ENCODE measurements at regions not wholly inside any gene's neighbourhood (a gene's known extent, or its start where the extent isn't known, plus 50 kb on each side); places are given as distances from the start of the nearest gene placed in this dataset.

DNA sequence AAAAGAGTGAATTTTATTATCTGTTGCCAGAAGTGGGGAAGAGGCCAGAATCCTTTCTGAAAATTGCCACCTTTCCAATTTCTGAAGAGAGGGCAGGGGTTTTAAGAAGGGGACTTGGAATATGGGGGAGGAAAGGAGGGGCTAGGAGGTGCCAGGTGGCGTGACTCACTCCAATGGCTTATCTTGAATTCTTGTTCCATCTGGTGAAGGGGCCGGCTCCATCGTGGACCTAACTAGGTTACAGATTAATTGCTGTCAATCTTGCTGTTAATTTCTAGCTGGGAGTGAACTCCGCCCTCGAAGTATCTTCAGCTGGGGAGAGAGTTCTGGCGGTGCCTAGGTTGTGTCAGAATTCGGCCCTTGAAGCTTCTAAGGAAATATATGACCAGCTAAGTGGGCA is 138.7 kb downstream of the YTHDC2 start:
- Mint-ChIP-seq H3K9me3 (peaks cover 4% of the 10 kb centered on the region), H3K27me3 (ENCODE audit: insufficient read depth, low read depth) (peaks cover 6% of the 10 kb centered on the region), H3K36me3 (no peaks in the 10 kb centered on the region), H3K27ac (no peak overlapping the region), H3K4me3 (no peak overlapping the region), H3K4me1 (no peaks in the 10 kb centered on the region)
- Histone ChIP-seq H3K9ac (no peak overlapping the region), H3K4me1 (no peaks in the 10 kb centered on the region), H3K79me2 (ENCODE audit: low read depth) (no peaks in the 10 kb centered on the region), H4K20me1 (ENCODE audit: low read depth) (no peaks in the 10 kb centered on the region), H3K27me3 (no peaks in the 10 kb centered on the region), H3K27ac (no peak overlapping the region), H3K4me2 (no peak overlapping the region), H3K4me3 (no peak overlapping the region), H2AFZ (replicated peaks) (no peak overlapping the region), H3F3A (ENCODE audit: low read depth) (no peaks in the 10 kb centered on the region), H3K9me3 (ENCODE audit: low read depth) (no peaks in the 10 kb centered on the region), H3K36me3 (no peaks in the 10 kb centered on the region)
- no peak for DNase-seq (ENCODE audit: low spot score)
- TF ChIP-seq, protein P1, sequence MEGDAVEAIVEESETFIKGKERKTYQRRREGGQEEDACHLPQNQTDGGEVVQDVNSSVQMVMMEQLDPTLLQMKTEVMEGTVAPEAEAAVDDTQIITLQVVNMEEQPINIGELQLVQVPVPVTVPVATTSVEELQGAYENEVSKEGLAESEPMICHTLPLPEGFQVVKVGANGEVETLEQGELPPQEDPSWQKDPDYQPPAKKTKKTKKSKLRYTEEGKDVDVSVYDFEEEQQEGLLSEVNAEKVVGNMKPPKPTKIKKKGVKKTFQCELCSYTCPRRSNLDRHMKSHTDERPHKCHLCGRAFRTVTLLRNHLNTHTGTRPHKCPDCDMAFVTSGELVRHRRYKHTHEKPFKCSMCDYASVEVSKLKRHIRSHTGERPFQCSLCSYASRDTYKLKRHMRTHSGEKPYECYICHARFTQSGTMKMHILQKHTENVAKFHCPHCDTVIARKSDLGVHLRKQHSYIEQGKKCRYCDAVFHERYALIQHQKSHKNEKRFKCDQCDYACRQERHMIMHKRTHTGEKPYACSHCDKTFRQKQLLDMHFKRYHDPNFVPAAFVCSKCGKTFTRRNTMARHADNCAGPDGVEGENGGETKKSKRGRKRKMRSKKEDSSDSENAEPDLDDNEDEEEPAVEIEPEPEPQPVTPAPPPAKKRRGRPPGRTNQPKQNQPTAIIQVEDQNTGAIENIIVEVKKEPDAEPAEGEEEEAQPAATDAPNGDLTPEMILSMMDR (IDR thresholded peaks at IDR 0.05) = no peak
- no peak for TF ChIP-seq EZH2phosphoT487 (IDR thresholded peaks at IDR 0.05)
- no peak for TF ChIP-seq EZH2 (IDR thresholded peaks at IDR 0.05)

DNA sequence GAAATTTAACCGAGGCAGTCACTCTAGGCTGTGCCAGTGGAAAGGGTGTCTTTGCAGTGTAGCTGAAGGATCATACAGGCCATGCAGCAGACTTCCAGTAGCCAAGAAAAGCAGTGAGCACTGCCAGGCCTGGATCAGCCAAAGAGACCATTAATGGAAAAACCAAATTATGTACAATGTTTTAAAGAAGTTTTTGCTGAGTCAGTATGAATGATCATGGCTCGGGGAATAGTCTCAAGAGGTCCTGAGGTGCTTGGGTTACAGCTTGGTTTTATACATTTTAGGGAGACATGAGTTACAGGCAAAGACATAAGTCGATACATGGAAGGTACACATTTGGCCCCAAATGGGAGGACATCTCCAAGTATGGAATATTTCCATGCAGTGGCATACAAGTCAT is 141.3 kb downstream of the YTHDC2 start:
- Histone ChIP-seq H4K20me1 (ENCODE audit: low read depth) (no peaks in the 10 kb centered on the region), H3K27ac (no peak overlapping the region), H3K4me2 (no peak overlapping the region), H3K27me3 (no peaks in the 10 kb centered on the region), H3K4me1 (peaks cover 2% of the 10 kb centered on the region), H3K9ac (no peak overlapping the region), H3K79me2 (ENCODE audit: low read depth) (no peaks in the 10 kb centered on the region), H3K4me3 (no peak overlapping the region), H3F3A (ENCODE audit: low read depth) (no peaks in the 10 kb centered on the region), H3K9me3 (ENCODE audit: low read depth) (no peaks in the 10 kb centered on the region), H3K36me3 (no peaks in the 10 kb centered on the region), H2AFZ (replicated peaks) (no peak overlapping the region)
- H3K9me3 Mint-ChIP-seq = peaks cover 3% of the 10 kb centered on the region
- no peaks in the 10 kb centered on the region for H3K4me1 Mint-ChIP-seq
- no peak overlapping the region for H3K27ac Mint-ChIP-seq
- no peaks in the 10 kb centered on the region for H3K27me3 Mint-ChIP-seq (ENCODE audit: insufficient read depth, low read depth)
- no peaks in the 10 kb centered on the region for H3K36me3 Mint-ChIP-seq
- TF ChIP-seq EZH2 (IDR thresholded peaks at IDR 0.05) (no peak), EZH2phosphoT487 (IDR thresholded peaks at IDR 0.05) (no peak)
- TF ChIP-seq, protein P1 (IDR thresholded peaks at IDR 0.05) = no peak
- no peak overlapping the region for H3K4me3 Mint-ChIP-seq
- no peak for DNase-seq (ENCODE audit: low spot score)

DNA sequence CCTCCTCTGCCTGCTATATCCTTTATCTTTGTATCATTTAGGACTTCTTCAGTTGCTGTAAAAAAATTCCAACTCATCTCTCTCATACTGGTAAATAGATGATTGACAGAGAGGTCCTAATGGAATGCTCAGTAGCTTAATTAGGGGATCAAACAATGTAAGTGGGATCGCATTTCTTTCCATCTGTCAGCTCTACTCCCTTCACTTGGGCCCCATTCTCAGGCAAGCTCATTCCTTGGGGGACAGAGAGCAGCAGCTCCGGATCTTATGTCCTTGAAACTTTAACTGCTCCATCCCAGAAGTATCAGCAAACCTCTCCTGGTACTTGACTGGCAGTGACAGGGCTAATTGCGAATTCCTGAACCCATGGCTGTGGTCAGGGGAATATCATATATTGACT is 146.7 kb downstream of the YTHDC2 start:
- no peaks in the 10 kb centered on the region for H3K36me3 Mint-ChIP-seq
- H3K4me1 Mint-ChIP-seq = peaks cover 4% of the 10 kb centered on the region
- Histone ChIP-seq H2AFZ (replicated peaks) (peak overlapping the region; percentile 59), H3K9ac (no peak overlapping the region), H3K27me3 (no peaks in the 10 kb centered on the region), H3K36me3 (no peaks in the 10 kb centered on the region), H3K4me1 (peaks cover 9% of the 10 kb centered on the region), H3F3A (ENCODE audit: low read depth) (no peaks in the 10 kb centered on the region), H4K20me1 (ENCODE audit: low read depth) (no peaks in the 10 kb centered on the region), H3K27ac (no peak overlapping the region), H3K4me3 (no peak overlapping the region), H3K79me2 (ENCODE audit: low read depth) (no peaks in the 10 kb centered on the region), H3K9me3 (ENCODE audit: low read depth) (no peaks in the 10 kb centered on the region), H3K4me2 (no peak overlapping the region)
- H3K27ac Mint-ChIP-seq = no peak overlapping the region
- H3K9me3 Mint-ChIP-seq = peaks cover 8% of the 10 kb centered on the region
- no peak for DNase-seq (ENCODE audit: low spot score)
- H3K27me3 Mint-ChIP-seq (ENCODE audit: insufficient read depth, low read depth) = no peaks in the 10 kb centered on the region
- TF ChIP-seq, protein P1 (IDR thresholded peaks at IDR 0.05) = no peak
- TF ChIP-seq EZH2phosphoT487 (IDR thresholded peaks at IDR 0.05) = no peak
- TF ChIP-seq EZH2 (IDR thresholded peaks at IDR 0.05) = no peak
- H3K4me3 Mint-ChIP-seq = no peak overlapping the region
